HEK293T (cell line): ENCODE measurements at regions not wholly inside any gene's neighbourhood (a gene's known extent, or its start where the extent isn't known, plus 50 kb on each side); places are given as distances from the start of the nearest gene placed in this dataset.

Experiments used
- BHLHE40 ChIP-seq: fragments of 450-650 bp; IDR thresholded peaks from 2 replicates; pipeline ENCODE4 v1.6.1; 2016; ENCODE audit warnings: mild to moderate bottlenecking, moderate library complexity, borderline replicate concordance
- ELF4 ChIP-seq: fragments of 450-650 bp; IDR thresholded peaks from 2 replicates; pipeline ENCODE4 v1.6.1; 2017; ENCODE audit warnings: antibody characterized with exemption
- FOXA1 ChIP-seq: fragments of 450-650 bp; IDR thresholded peaks from 2 replicates; pipeline ENCODE4 v1.6.1; 2016; ENCODE audit warnings: mild to moderate bottlenecking
- FOXM1 ChIP-seq: fragments of 450-650 bp; IDR thresholded peaks from 2 replicates; pipeline ENCODE4 v1.6.1; 2017; ENCODE audit warnings: mild to moderate bottlenecking, borderline replicate concordance
- HDGF ChIP-seq: fragments of 450-650 bp; IDR thresholded peaks from 2 replicates; pipeline ENCODE4 v1.6.1; 2017; ENCODE audit warnings: antibody characterized with exemption, borderline replicate concordance
- NFRKB ChIP-seq: fragments of 450-650 bp; IDR thresholded peaks from 2 replicates; pipeline ENCODE4 v1.6.1; 2016; ENCODE audit warnings: mild to moderate bottlenecking, moderate library complexity
- SP1 ChIP-seq: fragments of 450-650 bp; IDR thresholded peaks from 2 replicates; pipeline ENCODE4 v1.6.1; 2017
- TARDBP ChIP-seq: fragments of 450-650 bp; IDR thresholded peaks from 2 replicates; pipeline ENCODE4 v1.6.1; 2016
- ZNF384 ChIP-seq: fragments of 450-650 bp; IDR thresholded peaks from 2 replicates; pipeline ENCODE4 v1.6.1; 2016

- TF ChIP-seq ZNF384 (no peak), NFRKB (no peak), TARDBP (no peak), BHLHE40 (no peak), ELF4 (no peak), FOXM1 (no peak), SP1 (no peak), FOXA1 (no peak), HDGF (no peak)
Measured at GRCh38 chr5:109487753-109488420, 78.1 kb upstream of the PJA2 start.
